Esophagus muscularis mucosa (tissue), 4 donors: ENCODE measurements at regions not wholly inside any gene's neighbourhood (a gene's known extent, or its start where the extent isn't known, plus 50 kb on each side); places are given as distances from the start of the nearest gene placed in this dataset.

Experiments used
- DNase-seq: peaks from one replicate; pipeline ENCODE4 v3.0.0-alpha.2; 2017; ENCODE audit errors: extremely low spot score
- H3K27ac ChIP-seq, 4 donors: fragments of 200-600 bp; sonication (generic); replicated peaks in 1 of 4; 1 replicate in 3 of 4; 2 replicates in 1 of 4; pipeline ENCODE4 v1.5.1; 2016 to 2019; ENCODE audit warnings: mild to moderate bottlenecking in 1 of 4
- H3K27me3 ChIP-seq, 4 donors: fragments of 200-600 bp; sonication (generic); one replicate each; pipeline versions ENCODE4 v1.5.1 to v1.6.0; 2016 to 2019
- H3K36me3 ChIP-seq, 4 donors: fragments of 200-600 bp; sonication (generic); one replicate each; pipeline ENCODE4 v1.5.1; 2016 to 2019
- H3K4me1 ChIP-seq, 4 donors: fragments of 200-600 bp; sonication (generic); one replicate each; pipeline ENCODE4 v1.5.1; 2016 to 2019
- H3K4me3 ChIP-seq, 4 donors: fragments of 200-600 bp; sonication (generic); 1 replicate in 2 of 4; 2 replicates in 2 of 4; pipeline ENCODE4 v1.5.1; 2016 to 2019; ENCODE audit warnings: mild to moderate bottlenecking in 4 of 4, moderate library complexity in 1 of 4
- H3K9me3 ChIP-seq, 4 donors: fragments of 200-600 bp; sonication (generic); 1 replicate in 3 of 4; 2 replicates in 1 of 4; pipeline ENCODE4 v1.5.1; 2016 to 2019
- CTCF ChIP-seq, 3 experiments: fragments of 200-600 bp in 2 of 3; fragments of 450-650 bp in 1 of 3; sonication (generic) in 2 of 3; IDR thresholded peaks; one replicate each; pipeline ENCODE4 v1.5.1; 2017 to 2019; ENCODE audit warnings: antibody characterized with exemption in 3 of 3, mild to moderate bottlenecking in 2 of 3, moderate library complexity in 1 of 3
- EP300 ChIP-seq: sonication (generic); formaldehyde crosslinking; IDR thresholded peaks from one replicate; pipeline ENCODE4 v1.6.1; 2017; ENCODE audit warnings: antibody characterized with exemption
- POLR2A ChIP-seq: fragments of 450-650 bp; IDR thresholded peaks from one replicate; pipeline ENCODE4 v1.6.1; 2017; ENCODE audit warnings: antibody characterized with exemption, moderate library complexity, mild to moderate bottlenecking, low read depth
- POLR2AphosphoS5 ChIP-seq, 2 donors: sonication (generic); formaldehyde crosslinking; IDR thresholded peaks; one replicate each; pipeline ENCODE4 v1.6.1; 2017; ENCODE audit warnings: antibody characterized with exemption in 2 of 2
- WGBS: methylation state at CpG from one replicate; pipeline ENCODE4 v1.1.5; 2018; 5-methylcytosine and 5-hydroxymethylcytosine counted together
- intact Hi-C: fragments of 100-400 bp; cut with DNase I; formaldehyde crosslinking; loops from one replicate; pipeline ENCODE4 v1.15.1; 2023
- small RNA-seq, 3 donors: library from RNA; depleted of rRNA; stranded (forward); fragments of <200 nt; gene quantifications; one replicate each; pipeline ENCODE3, GENCODE V24; 2016

- no peak overlapping the region for H3K4me3 ChIP-seq
- H3K4me1 ChIP-seq = peaks cover 0 to 4% (median 0%) of the 10 kb centered on the region in 4 donors
- no peaks in the 10 kb centered on the region for H3K27me3 ChIP-seq
- WGBS = 91% methylated on average over 3 of the region's 3 CpGs
- no peak for DNase-seq
- intact Hi-C loops = no loop called here
- TF ChIP-seq POLR2AphosphoS5 (IDR thresholded peaks at IDR 0.05) (no peak), CTCF (IDR thresholded peaks at IDR 0.05) (no peak), EP300 (no peak), POLR2A (no peak)
- H3K9me3 ChIP-seq = no peaks in the 10 kb centered on the region
- H3K36me3 ChIP-seq = no peaks in the 10 kb centered on the region
- no peak overlapping the region for H3K27ac ChIP-seq
Measured at GRCh38 chr4:30667919-30668318, 52.2 kb upstream of the PCDH7 start.

GRCh38 chr4:30670206-30670605, 50.0 kb upstream of the PCDH7 start:
- WGBS = 49% methylated on average over 3 of the region's 3 CpGs
- intact Hi-C loops = no loop called here
- DNase-seq = no peak
- H3K9me3 ChIP-seq = no peaks in the 10 kb centered on the region
- H3K27me3 ChIP-seq = no peaks in the 10 kb centered on the region
- H3K27ac ChIP-seq = no peak overlapping the region
- TF ChIP-seq POLR2AphosphoS5 (IDR thresholded peaks at IDR 0.05) (no peak), CTCF (IDR thresholded peaks at IDR 0.05) (no peak), POLR2A (no peak), EP300 (no peak)
- no peak overlapping the region for H3K4me3 ChIP-seq
- no peaks in the 10 kb centered on the region for H3K4me1 ChIP-seq
- H3K36me3 ChIP-seq = no peaks in the 10 kb centered on the region

Small RNA genes lying in the stretch of these regions (small RNA-seq; reads per million reads assigned to genes)
- gene AC097510.1 = 0 reads per million in 3 donors
